ENCODE measurements at regions not wholly inside any gene's neighbourhood (a gene's known extent, or its start where the extent isn't known, plus 50 kb on each side); places are given as distances from the start of the nearest gene placed in this dataset.
A peak's percentile ranks its signal among the peaks of the same experiment; 100 is the strongest.
"Not testable (repeated sequence)": the region's sequence is repeated elsewhere in the genome, so short reads cannot be mapped to it uniquely, and the experiment has no call there.

DNA sequence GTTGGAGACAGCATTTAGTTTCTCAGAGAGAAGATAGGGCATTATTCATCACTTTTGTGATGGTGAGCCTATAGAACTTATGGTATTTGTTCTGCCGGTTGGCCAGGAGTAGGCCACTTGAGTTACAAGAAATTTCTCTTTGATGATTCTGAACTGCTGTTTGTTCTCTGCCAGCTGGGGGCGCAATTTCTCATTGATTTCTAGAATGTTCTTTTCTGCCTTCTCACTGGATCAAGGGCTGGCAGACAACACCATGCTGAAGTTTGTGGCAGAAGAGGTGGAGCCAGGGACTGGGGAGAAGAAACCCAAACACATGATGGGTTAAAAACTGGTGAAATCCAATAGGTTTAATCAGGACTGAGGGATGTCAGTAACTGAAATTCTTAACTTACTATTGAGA, 360.6 kb downstream of the FAM72C start:
- H3K9me3 Mint-ChIP-seq: no peaks in the 10 kb centered on the region
- no peak overlapping the region for H3K27ac Mint-ChIP-seq
- no peak for ATAC-seq (replicated peaks)
- H3K4me1 Mint-ChIP-seq: no peaks in the 10 kb centered on the region
- no peaks in the 10 kb centered on the region for H3K36me3 Mint-ChIP-seq
- no peak for DNase-seq
- no peaks in the 10 kb centered on the region for H3K27me3 Mint-ChIP-seq
- H3K4me3 Mint-ChIP-seq: no peak overlapping the region

- no peak for ATAC-seq (replicated peaks)
- Mint-ChIP-seq H3K36me3 (no peaks in the 10 kb centered on the region), H3K4me1 (no peaks in the 10 kb centered on the region), H3K9me3 (no peaks in the 10 kb centered on the region), H3K27ac (no peak overlapping the region), H3K4me3 (no peak overlapping the region), H3K27me3 (no peaks in the 10 kb centered on the region)
- DNase-seq: no peak
These were observed 361.6 kb downstream of the FAM72C start for GRCh38 chr1:143610196-143610595.

DNA sequence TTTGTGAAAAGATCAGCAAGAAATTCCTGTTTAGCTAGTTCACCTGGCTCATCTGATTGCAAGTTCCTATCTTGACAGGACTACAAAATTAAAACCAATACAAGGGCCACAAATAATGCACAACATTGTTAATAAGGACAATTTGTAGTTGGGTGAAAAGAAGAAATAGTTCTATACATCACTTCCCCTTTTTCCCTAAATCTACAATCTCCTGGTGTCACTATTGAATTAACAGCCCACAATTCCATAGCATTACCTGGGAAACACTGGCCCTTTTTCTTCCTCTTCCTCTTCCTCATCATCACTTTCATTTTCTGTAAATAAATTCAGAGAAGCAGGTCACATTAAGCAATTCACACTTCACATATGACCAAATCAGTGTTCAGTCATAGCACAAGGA, 366.9 kb downstream of the FAM72C start:
- DNase-seq: no peak
- no peak for ATAC-seq (replicated peaks)
- Mint-ChIP-seq H3K9me3 (no peaks in the 10 kb centered on the region), H3K4me1 (no peaks in the 10 kb centered on the region), H3K27ac (no peak overlapping the region), H3K36me3 (no peaks in the 10 kb centered on the region), H3K4me3 (no peak overlapping the region), H3K27me3 (peaks cover 0 to 3% of the 10 kb centered on the region in 2 donors)

DNA sequence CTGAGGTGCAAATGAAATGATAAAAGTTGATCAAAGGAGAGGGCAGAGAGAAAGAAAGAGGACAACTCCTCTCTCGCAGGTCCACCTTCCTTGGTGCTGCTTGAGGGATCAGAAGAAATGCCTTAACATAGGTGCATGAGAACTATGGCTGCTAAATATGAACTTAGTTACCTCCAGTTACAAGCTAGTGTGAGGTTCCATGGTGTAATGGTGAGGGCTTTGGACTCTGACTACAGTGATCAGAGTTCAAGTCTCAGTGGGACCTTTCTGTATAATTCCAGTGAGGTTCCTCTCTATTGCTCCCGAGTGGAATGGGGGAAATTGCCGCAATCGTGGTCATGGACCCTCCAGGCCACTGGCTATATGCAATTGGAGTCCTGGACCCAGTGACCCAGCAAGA, 387.3 kb downstream of the FAM72C start:
- H3K27ac Mint-ChIP-seq: no peak overlapping the region
- H3K27me3 Mint-ChIP-seq: peaks cover 9 to 11% of the 10 kb centered on the region in 2 donors
- no peak overlapping the region for H3K4me3 Mint-ChIP-seq
- no peaks in the 10 kb centered on the region for H3K36me3 Mint-ChIP-seq
- H3K9me3 Mint-ChIP-seq: peaks cover 4 to 5% of the 10 kb centered on the region in 2 donors
- no peaks in the 10 kb centered on the region for H3K4me1 Mint-ChIP-seq
- DNase-seq (no peak), ATAC-seq (replicated peaks) (no peak)

DNA sequence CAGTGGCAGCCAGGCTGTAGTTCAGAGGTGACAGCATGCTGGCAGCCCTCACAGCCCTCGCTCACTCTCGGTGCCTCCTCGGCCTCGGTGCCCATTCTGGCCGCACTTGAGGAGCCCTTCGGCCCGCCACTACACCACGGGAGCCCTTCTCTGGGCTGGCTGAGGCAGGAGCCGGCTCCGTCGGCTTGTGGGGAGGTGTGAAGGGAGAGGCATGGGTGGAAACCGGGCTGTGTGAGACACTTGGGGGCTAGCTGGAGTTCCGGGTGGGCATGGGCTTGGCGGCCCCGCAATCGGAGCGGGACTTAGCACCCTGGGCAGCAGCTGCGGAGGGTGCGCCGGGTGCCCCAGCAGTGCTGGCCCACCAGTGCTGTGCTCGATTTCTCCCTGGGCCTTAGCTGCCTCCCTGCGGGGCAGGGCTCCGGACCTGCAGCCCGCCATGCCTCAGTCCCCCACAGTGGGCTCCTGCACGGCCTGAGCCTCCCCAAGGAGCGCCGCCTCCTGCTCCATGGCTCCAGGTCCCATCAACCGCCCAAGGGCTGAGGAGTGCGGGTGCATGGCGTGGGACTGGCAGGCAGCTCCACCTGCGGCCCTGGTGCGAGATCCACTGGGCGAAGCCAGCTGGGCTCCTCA, 396.8 kb downstream of the FAM72C start:
- DNase-seq: no peak
- Mint-ChIP-seq H3K4me1 (no peaks in the 10 kb centered on the region), H3K36me3 (no peaks in the 10 kb centered on the region), H3K27ac (no peak overlapping the region), H3K9me3 (peaks cover 4 to 15% of the 10 kb centered on the region in 2 donors), H3K4me3 (no peak overlapping the region), H3K27me3 (peaks cover 0 to 12% of the 10 kb centered on the region in 2 donors)
- ATAC-seq (replicated peaks): no peak

DNA sequence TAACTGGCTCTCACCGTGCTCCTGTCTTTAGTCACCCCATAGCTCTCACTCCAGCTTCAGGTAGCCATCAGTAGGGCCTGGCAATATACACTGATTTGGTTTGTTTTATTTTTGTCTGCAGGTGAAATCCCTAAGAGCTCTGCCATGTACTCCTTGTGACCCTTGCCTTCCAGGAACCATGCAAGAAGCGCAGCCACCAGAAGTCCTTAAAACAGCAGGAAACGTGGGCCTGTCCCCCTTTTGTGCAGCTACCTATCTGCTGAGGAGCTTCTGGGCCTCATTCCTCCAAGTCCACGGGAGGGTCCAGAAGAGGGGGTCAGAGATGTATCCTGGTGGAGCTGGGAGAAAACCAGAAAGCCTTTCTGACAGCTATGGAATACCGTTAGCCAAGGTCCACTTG, 399.1 kb downstream of the FAM72C start:
- DNase-seq; H3K36me3 Mint-ChIP-seq; H3K4me1 Mint-ChIP-seq; H3K9me3 Mint-ChIP-seq; H3K4me3 Mint-ChIP-seq; H3K27ac Mint-ChIP-seq; ATAC-seq (replicated peaks): not testable (repeated sequence)
- peaks cover 0 to 12% of the 10 kb centered on the region in 2 donors for H3K27me3 Mint-ChIP-seq

DNA sequence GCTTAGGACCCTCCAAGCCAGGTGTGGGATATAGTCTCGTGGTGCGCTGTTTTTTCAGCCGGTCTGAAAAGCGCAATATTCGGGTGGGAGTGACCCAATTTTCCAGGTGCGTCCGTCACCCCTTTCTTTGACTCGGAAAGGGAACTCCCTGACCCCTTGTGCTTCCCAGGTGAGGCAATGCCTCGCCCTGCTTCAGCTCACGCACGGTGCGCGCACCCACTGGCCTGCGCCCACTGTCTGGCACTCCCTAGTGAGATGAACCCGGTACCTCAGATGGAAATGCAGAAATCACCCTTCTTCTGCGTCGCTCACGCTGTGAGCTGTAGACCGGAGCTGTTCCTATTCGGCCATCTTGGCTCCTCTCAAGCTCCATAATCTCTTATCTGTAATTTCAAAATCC, 408.0 kb downstream of the FAM72C start:
- not testable (repeated sequence) for H3K4me1 Mint-ChIP-seq; H3K9me3 Mint-ChIP-seq; H3K27me3 Mint-ChIP-seq; H3K27ac Mint-ChIP-seq; ATAC-seq (replicated peaks); H3K36me3 Mint-ChIP-seq; DNase-seq; H3K4me3 Mint-ChIP-seq

- no peaks in the 10 kb centered on the region for H3K36me3 Mint-ChIP-seq
- H3K9me3 Mint-ChIP-seq: peaks cover 3 to 12% of the 10 kb centered on the region in 2 donors
- H3K4me3 Mint-ChIP-seq: no peak overlapping the region
- DNase-seq: no peak
- no peak overlapping the region for H3K27ac Mint-ChIP-seq
- H3K4me1 Mint-ChIP-seq: no peaks in the 10 kb centered on the region
- no peak for ATAC-seq (replicated peaks)
- H3K27me3 Mint-ChIP-seq: peaks cover 0 to 4% of the 10 kb centered on the region in 2 donors
These were observed 418.2 kb downstream of the FAM72C start for GRCh38 chr1:143553627-143554026.

GRCh38 chr1:143504703-143505102, 467.1 kb downstream of the FAM72C start:
- H3K4me1 Mint-ChIP-seq; ATAC-seq (replicated peaks); DNase-seq; H3K4me3 Mint-ChIP-seq: not testable (repeated sequence)
- Mint-ChIP-seq H3K9me3 (peaks cover 22 to 31% of the 10 kb centered on the region in 2 donors), H3K27me3 (peaks cover 21 to 26% of the 10 kb centered on the region in 2 donors), H3K27ac (peak overlapping the region; percentile 72), H3K36me3 (peaks cover 19 to 30% of the 10 kb centered on the region in 2 donors)

GRCh38 chr1:143504080-143504479, 467.7 kb downstream of the FAM72C start:
- H3K9me3 Mint-ChIP-seq: peaks cover 22 to 31% of the 10 kb centered on the region in 2 donors
- not testable (repeated sequence) for ATAC-seq (replicated peaks); H3K4me3 Mint-ChIP-seq; H3K4me1 Mint-ChIP-seq; DNase-seq
- H3K27ac Mint-ChIP-seq: peak overlapping the region; percentile 72
- peaks cover 21 to 26% of the 10 kb centered on the region in 2 donors for H3K27me3 Mint-ChIP-seq
- peaks cover 19 to 30% of the 10 kb centered on the region in 2 donors for H3K36me3 Mint-ChIP-seq

- H3K27ac Mint-ChIP-seq: peak overlapping the region; percentile 32
These were observed 468.7 kb downstream of the FAM72C start for GRCh38 chr1:143503048-143503447.

GRCh38 chr1:143502038-143502437, 469.7 kb downstream of the FAM72C start:
- H3K27me3 Mint-ChIP-seq: peaks cover 26% of the 10 kb centered on the region in 2 donors
- H3K4me3 Mint-ChIP-seq: peak overlapping the region; percentile 9 to 17
- not testable (repeated sequence) for H3K4me1 Mint-ChIP-seq; ATAC-seq (replicated peaks); DNase-seq
- peak overlapping the region; percentile 77 for H3K27ac Mint-ChIP-seq
- H3K9me3 Mint-ChIP-seq: peaks cover 22 to 31% of the 10 kb centered on the region in 2 donors
- peaks cover 19 to 30% of the 10 kb centered on the region in 2 donors for H3K36me3 Mint-ChIP-seq

More at GRCh38 chr1:143503048-143503447, 468.7 kb downstream of the FAM72C start:
- Mint-ChIP-seq H3K27me3 (peaks cover 25 to 26% of the 10 kb centered on the region in 2 donors), H3K36me3 (peaks cover 19 to 30% of the 10 kb centered on the region in 2 donors), H3K9me3 (peaks cover 22 to 31% of the 10 kb centered on the region in 2 donors), H3K4me3 (peak overlapping the region; percentile 12 to 61)
- not testable (repeated sequence) for DNase-seq; H3K4me1 Mint-ChIP-seq; ATAC-seq (replicated peaks)

- H3K27ac Mint-ChIP-seq; ATAC-seq (replicated peaks); H3K4me1 Mint-ChIP-seq; DNase-seq: not testable (repeated sequence)
- H3K27me3 Mint-ChIP-seq: peaks cover 16 to 21% of the 10 kb centered on the region in 2 donors
- H3K4me3 Mint-ChIP-seq: peak overlapping the region; percentile 63 to 76
- peaks cover 11 to 16% of the 10 kb centered on the region in 2 donors for H3K9me3 Mint-ChIP-seq
- peaks cover 12 to 16% of the 10 kb centered on the region in 2 donors for H3K36me3 Mint-ChIP-seq
These were observed 473.6 kb downstream of the FAM72C start for GRCh38 chr1:143498059-143498749.

- Mint-ChIP-seq H3K27me3 (peaks cover 8 to 13% of the 10 kb centered on the region in 2 donors), H3K4me3 (peak overlapping the region in 1 of 2 donors; percentile 19), H3K36me3 (peaks cover 5 to 7% of the 10 kb centered on the region in 2 donors)
These were observed 474.4 kb downstream of the FAM72C start for GRCh38 chr1:143497374-143497747.

More at GRCh38 chr1:143497374-143497747, 474.4 kb downstream of the FAM72C start:
- Mint-ChIP-seq H3K9me3 (peaks cover 5 to 8% of the 10 kb centered on the region in 2 donors), H3K27ac (no peak overlapping the region), H3K4me1 (peaks cover 0 to 6% of the 10 kb centered on the region in 2 donors)
- ATAC-seq (replicated peaks): no peak
- DNase-seq: no peak

All from stimulated activated naive B cell treated with anti-CD40 and anti-IgM and Interleukin-4, amounts not matched to agents 10 μg/mL and 1 μg/mL and 100 μg/mL, for 72 hours (primary cell).